Right ventricle myocardium inferior (tissue), 1 donor: ENCODE measurements at regions not wholly inside any gene's neighbourhood (a gene's known extent, or its start where the extent isn't known, plus 50 kb on each side); places are given as distances from the start of the nearest gene placed in this dataset.
"Not testable (repeated sequence)": the region's sequence is repeated elsewhere in the genome, so short reads cannot be mapped to it uniquely, and the experiment has no call there.

Source experiments
- ATAC-seq: fragments of 200-7000 bp; cut with Tn5 transposase; one replicate; pipeline ENCODE4 v1.9.1; 2020; ENCODE audit warnings: mild to moderate bottlenecking, moderate library complexity
- DNase-seq: peaks from one replicate; pipeline ENCODE4 v3.0.0; 2021; ENCODE audit errors: missing footprints
- intact Hi-C: fragments of 100-400 bp; cut with DNase I; formaldehyde crosslinking; loops from one replicate; pipeline ENCODE4 v1.11.0; 2022
- donor health status: DM: no; HTN: yes; CAD: no; lungs with severe emphysema.

- ATAC-seq (no peak), DNase-seq (no peak)
- intact Hi-C loops = no loop called here
These were observed 1310.8 kb upstream of the LRRTM3 start for GRCh38 chr10:65614956-65615565.

GRCh38 chr10:65618126-65618525 lies 1307.7 kb upstream of the LRRTM3 start:
- intact Hi-C loops = no loop called here
- DNase-seq = no peak
- ATAC-seq = no peak

GRCh38 chr10:65620404-65621048 lies 1305.3 kb upstream of the LRRTM3 start:
- intact Hi-C loops = no loop called here
- ATAC-seq (no peak), DNase-seq (no peak)

- ATAC-seq = no peak
- DNase-seq = no peak
- intact Hi-C loops = no loop called here
These were observed 1303.2 kb upstream of the LRRTM3 start for GRCh38 chr10:65622608-65623007.

- ATAC-seq = no peak
- no peak for DNase-seq
- intact Hi-C loops = no loop called here
These were observed 1297.2 kb upstream of the LRRTM3 start for GRCh38 chr10:65628493-65629139.

GRCh38 chr10:65660006-65660405 lies 1265.8 kb upstream of the LRRTM3 start:
- intact Hi-C loops = no loop called here
- DNase-seq (no peak), ATAC-seq (no peak)

GRCh38 chr10:65670087-65670486 lies 1255.7 kb upstream of the LRRTM3 start:
- ATAC-seq (no peak), DNase-seq (no peak)
- intact Hi-C loops = no loop called here

- intact Hi-C loops, DNase-seq, ATAC-seq: not testable (repeated sequence)
These were observed 1255.2 kb upstream of the LRRTM3 start for GRCh38 chr10:65670596-65670995.

GRCh38 chr10:65675236-65675635 lies 1250.6 kb upstream of the LRRTM3 start:
- no peak for ATAC-seq
- intact Hi-C loops = no loop called here

GRCh38 chr10:65684896-65685295 lies 1240.9 kb upstream of the LRRTM3 start:
- no peak for DNase-seq
- ATAC-seq = no peak
- intact Hi-C loops = no loop called here

More at GRCh38 chr10:65675236-65675635, 1250.6 kb upstream of the LRRTM3 start:
- no peak for DNase-seq

GRCh38 chr10:65701168-65701776 lies 1224.6 kb upstream of the LRRTM3 start:
- intact Hi-C loops = no loop called here
- DNase-seq (no peak), ATAC-seq (no peak)

- ATAC-seq = no peak
- intact Hi-C loops = no loop called here
- no peak for DNase-seq
These were observed 1217.8 kb upstream of the LRRTM3 start for GRCh38 chr10:65708057-65708456.

GRCh38 chr10:65710306-65710705 lies 1215.5 kb upstream of the LRRTM3 start:
- DNase-seq (no peak), ATAC-seq (no peak)
- intact Hi-C loops = no loop called here

GRCh38 chr10:65719790-65720189 lies 1206.0 kb upstream of the LRRTM3 start:
- intact Hi-C loops = no loop called here
- ATAC-seq = no peak
- DNase-seq = no peak

GRCh38 chr10:65720901-65721300 lies 1204.9 kb upstream of the LRRTM3 start:
- DNase-seq (no peak), ATAC-seq (no peak)
- intact Hi-C loops = no loop called here

- ATAC-seq (no peak), DNase-seq (no peak)
- intact Hi-C loops = no loop called here
These were observed 1202.3 kb upstream of the LRRTM3 start for GRCh38 chr10:65723525-65723924.

- ATAC-seq = no peak
- intact Hi-C loops = no loop called here
- DNase-seq = no peak
These were observed 1190.5 kb upstream of the LRRTM3 start for GRCh38 chr10:65735382-65735781.

- DNase-seq = no peak
- intact Hi-C loops = no loop called here
- ATAC-seq = no peak
These were observed 1182.9 kb upstream of the LRRTM3 start for GRCh38 chr10:65742906-65743305.

- intact Hi-C loops = no loop called here
- no peak for ATAC-seq
- DNase-seq = no peak
These were observed 1174.6 kb upstream of the LRRTM3 start for GRCh38 chr10:65751218-65751617.

GRCh38 chr10:65751896-65752295 lies 1173.9 kb upstream of the LRRTM3 start:
- ATAC-seq (no peak), DNase-seq (no peak)
- intact Hi-C loops = no loop called here
